Neural progenitor cell (in vitro differentiated cells): ENCODE measurements at regions not wholly inside any gene's neighbourhood (a gene's known extent, or its start where the extent isn't known, plus 50 kb on each side); places are given as distances from the start of the nearest gene placed in this dataset.
A peak's percentile ranks its signal among the peaks of the same experiment; 100 is the strongest.

ENCODE experiments used
- DNase-seq: peaks from one replicate; pipeline ENCODE4 v3.0.0-alpha.2; 2016; ENCODE audit warnings: low spot score
- H2AFZ ChIP-seq: fragments of 200-600 bp; sonication (generic); replicated peaks from 2 replicates; pipeline ENCODE4 v1.6.1; 2016; ENCODE audit warnings: antibody characterized with exemption
- H3F3A ChIP-seq: fragments of 200-600 bp; sonication (generic); 2 replicates; pipeline ENCODE4 v1.6.1; 2016; ENCODE audit warnings: antibody characterized with exemption, low read depth
- H3K27ac ChIP-seq: fragments of 200-600 bp; sonication (generic); 2 replicates; pipeline ENCODE4 v1.5.1; 2016; ENCODE audit warnings: mild to moderate bottlenecking
- H3K27me3 ChIP-seq: fragments of 200-600 bp; sonication (generic); 2 replicates; pipeline ENCODE4 v1.6.1; 2016; ENCODE audit warnings: mild to moderate bottlenecking, moderate library complexity
- H3K36me3 ChIP-seq: fragments of 200-600 bp; sonication (generic); 2 replicates; pipeline ENCODE4 v1.5.1; 2016
- H3K4me1 ChIP-seq: fragments of 200-600 bp; sonication (generic); 2 replicates; pipeline ENCODE4 v1.6.1; 2016; ENCODE audit warnings: mixed run types
- H3K4me2 ChIP-seq: fragments of 200-600 bp; sonication (generic); 2 replicates; pipeline ENCODE4 v1.6.1; 2016
- H3K4me3 ChIP-seq: fragments of 200-600 bp; sonication (generic); 2 replicates; pipeline ENCODE4 v1.5.1; 2016
- H3K79me2 ChIP-seq: fragments of 200-600 bp; sonication (generic); 2 replicates; pipeline ENCODE4 v1.6.1; 2016; ENCODE audit warnings: low read depth
- H3K9ac ChIP-seq: fragments of 200-600 bp; sonication (generic); 2 replicates; pipeline ENCODE4 v1.6.1; 2016
- H3K9me3 ChIP-seq: fragments of 200-600 bp; sonication (generic); 2 replicates; pipeline ENCODE4 v1.5.1; 2016; ENCODE audit warnings: low read depth
- H4K20me1 ChIP-seq: fragments of 200-600 bp; sonication (generic); 2 replicates; pipeline ENCODE4 v1.6.1; 2016; ENCODE audit warnings: low read depth
- H3K27ac Mint-ChIP-seq: 3 replicates; pipeline ENCODE4 v1.8.0; 2021; ENCODE audit warnings: mixed read lengths
- H3K27me3 Mint-ChIP-seq: 2 replicates; pipeline ENCODE4 v1.8.0; 2022; ENCODE audit warnings: low read depth, mild to moderate bottlenecking, inconsistent platforms, moderate library complexity, mixed read lengths; ENCODE audit not compliant: insufficient read depth
- H3K36me3 Mint-ChIP-seq: 3 replicates; pipeline ENCODE4 v1.8.0; 2021; ENCODE audit warnings: mixed read lengths
- H3K4me1 Mint-ChIP-seq: 3 replicates; pipeline ENCODE4 v1.8.0; 2021; ENCODE audit warnings: mixed read lengths
- H3K4me3 Mint-ChIP-seq: 3 replicates; pipeline ENCODE4 v1.8.0; 2021; ENCODE audit warnings: mild to moderate bottlenecking, moderate library complexity, mixed read lengths
- H3K9me3 Mint-ChIP-seq: 3 replicates; pipeline ENCODE4 v1.8.0; 2020; ENCODE audit warnings: mixed read lengths
- EZH2 ChIP-seq: fragments of 200-600 bp; sonication (generic); IDR thresholded peaks from 2 replicates; pipeline ENCODE4 v1.6.1; 2017; ENCODE audit warnings: antibody characterized with exemption, mild to moderate bottlenecking, moderate library complexity
- EZH2phosphoT487 ChIP-seq: fragments of 200-600 bp; sonication (generic); IDR thresholded peaks from 2 replicates; pipeline ENCODE4 v1.6.1; 2017; ENCODE audit warnings: antibody characterized with exemption
- TF ChIP-seq, protein P1 (sequence below): fragments of 200-600 bp; sonication (generic); IDR thresholded peaks from 2 replicates; pipeline ENCODE4 v1.5.1; 2017; ENCODE audit warnings: antibody characterized with exemption, mild to moderate bottlenecking

DNA sequence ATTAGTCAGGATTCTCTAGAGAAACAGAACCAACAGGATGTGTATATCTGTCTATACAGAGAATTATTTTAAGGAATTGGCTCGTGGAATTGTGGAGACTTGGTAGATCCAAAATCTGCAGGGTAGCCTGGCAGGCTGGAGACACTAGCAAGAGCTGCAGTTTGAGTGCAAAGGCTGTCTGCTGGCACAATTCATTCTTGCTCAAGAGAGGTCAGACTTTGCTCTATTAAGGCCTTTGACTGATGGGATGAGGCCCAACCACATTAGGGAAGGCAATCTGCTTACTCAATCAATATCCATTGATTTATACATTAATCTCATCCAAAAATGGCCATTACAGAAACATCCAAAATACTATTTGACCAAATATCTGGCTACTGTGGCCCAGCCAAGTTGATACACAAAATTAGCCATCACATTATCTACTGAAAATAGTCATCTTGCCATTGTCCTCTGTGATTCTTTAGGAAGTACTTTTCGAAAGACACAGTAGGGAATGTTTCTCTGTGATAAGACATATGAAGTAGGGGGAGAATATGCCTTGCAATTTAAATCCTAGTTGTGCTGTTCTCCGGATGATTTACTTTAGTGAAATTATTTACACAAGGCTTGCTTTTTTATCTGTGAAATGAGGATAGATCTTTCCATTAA, 873.8 kb downstream of the ROBO2 start:
- H3K4me1 ChIP-seq: peaks cover 12% of the 10 kb centered on the region
- H3K27me3 ChIP-seq: no peaks in the 10 kb centered on the region
- H3K27me3 Mint-ChIP-seq: no peaks in the 10 kb centered on the region
- TF ChIP-seq, protein P1, sequence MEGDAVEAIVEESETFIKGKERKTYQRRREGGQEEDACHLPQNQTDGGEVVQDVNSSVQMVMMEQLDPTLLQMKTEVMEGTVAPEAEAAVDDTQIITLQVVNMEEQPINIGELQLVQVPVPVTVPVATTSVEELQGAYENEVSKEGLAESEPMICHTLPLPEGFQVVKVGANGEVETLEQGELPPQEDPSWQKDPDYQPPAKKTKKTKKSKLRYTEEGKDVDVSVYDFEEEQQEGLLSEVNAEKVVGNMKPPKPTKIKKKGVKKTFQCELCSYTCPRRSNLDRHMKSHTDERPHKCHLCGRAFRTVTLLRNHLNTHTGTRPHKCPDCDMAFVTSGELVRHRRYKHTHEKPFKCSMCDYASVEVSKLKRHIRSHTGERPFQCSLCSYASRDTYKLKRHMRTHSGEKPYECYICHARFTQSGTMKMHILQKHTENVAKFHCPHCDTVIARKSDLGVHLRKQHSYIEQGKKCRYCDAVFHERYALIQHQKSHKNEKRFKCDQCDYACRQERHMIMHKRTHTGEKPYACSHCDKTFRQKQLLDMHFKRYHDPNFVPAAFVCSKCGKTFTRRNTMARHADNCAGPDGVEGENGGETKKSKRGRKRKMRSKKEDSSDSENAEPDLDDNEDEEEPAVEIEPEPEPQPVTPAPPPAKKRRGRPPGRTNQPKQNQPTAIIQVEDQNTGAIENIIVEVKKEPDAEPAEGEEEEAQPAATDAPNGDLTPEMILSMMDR: no peak
- TF ChIP-seq EZH2phosphoT487: no peak
- no peak for TF ChIP-seq EZH2
- H3F3A ChIP-seq: no peaks in the 10 kb centered on the region
- H3K4me3 ChIP-seq: no peak overlapping the region
- H3K4me1 Mint-ChIP-seq: no peaks in the 10 kb centered on the region
- H3K27ac Mint-ChIP-seq: no peak overlapping the region
- peaks cover 2% of the 10 kb centered on the region for H3K9me3 Mint-ChIP-seq
- H3K27ac ChIP-seq: no peak overlapping the region
- no peak for DNase-seq
- no peaks in the 10 kb centered on the region for H4K20me1 ChIP-seq
- H3K9ac ChIP-seq: no peak overlapping the region
- no peak overlapping the region for H3K4me3 Mint-ChIP-seq
- H3K36me3 ChIP-seq: no peaks in the 10 kb centered on the region
- no peaks in the 10 kb centered on the region for H3K36me3 Mint-ChIP-seq
- no peak overlapping the region for H2AFZ ChIP-seq
- no peaks in the 10 kb centered on the region for H3K79me2 ChIP-seq
- no peak overlapping the region for H3K4me2 ChIP-seq
- no peaks in the 10 kb centered on the region for H3K9me3 ChIP-seq

DNA sequence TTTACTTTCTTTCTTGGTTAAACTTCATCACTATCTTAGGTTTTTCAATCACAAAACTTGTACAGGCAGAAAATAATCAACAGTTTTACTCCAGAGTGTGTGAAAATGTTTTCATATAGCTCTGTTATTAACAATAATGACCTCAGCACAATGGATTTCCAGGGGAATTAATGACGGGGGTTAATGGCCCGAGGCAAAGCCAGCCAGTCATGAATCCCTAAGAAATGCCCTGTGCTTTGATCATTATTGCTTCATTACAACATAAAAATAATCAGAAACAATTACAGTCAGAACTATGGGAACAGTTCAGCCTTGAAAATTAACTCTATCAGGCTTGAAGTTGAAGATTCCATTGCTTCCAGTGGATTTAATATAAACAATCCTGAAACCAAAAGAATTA, 875.4 kb downstream of the ROBO2 start:
- Histone ChIP-seq H3K36me3 (no peaks in the 10 kb centered on the region), H3K4me2 (no peak overlapping the region), H3K9me3 (no peaks in the 10 kb centered on the region), H3K27me3 (no peaks in the 10 kb centered on the region), H3K79me2 (no peaks in the 10 kb centered on the region), H2AFZ (no peak overlapping the region), H3K4me3 (no peak overlapping the region), H3K27ac (no peak overlapping the region), H4K20me1 (no peaks in the 10 kb centered on the region), H3F3A (no peaks in the 10 kb centered on the region), H3K4me1 (peaks cover 12% of the 10 kb centered on the region), H3K9ac (no peak overlapping the region)
- H3K4me3 Mint-ChIP-seq: no peak overlapping the region
- no peaks in the 10 kb centered on the region for H3K4me1 Mint-ChIP-seq
- no peaks in the 10 kb centered on the region for H3K27me3 Mint-ChIP-seq
- TF ChIP-seq, protein P1: no peak
- TF ChIP-seq EZH2phosphoT487 (no peak), EZH2 (no peak)
- H3K27ac Mint-ChIP-seq: no peak overlapping the region
- DNase-seq: no peak
- peaks cover 5% of the 10 kb centered on the region for H3K9me3 Mint-ChIP-seq
- H3K36me3 Mint-ChIP-seq: no peaks in the 10 kb centered on the region

DNA sequence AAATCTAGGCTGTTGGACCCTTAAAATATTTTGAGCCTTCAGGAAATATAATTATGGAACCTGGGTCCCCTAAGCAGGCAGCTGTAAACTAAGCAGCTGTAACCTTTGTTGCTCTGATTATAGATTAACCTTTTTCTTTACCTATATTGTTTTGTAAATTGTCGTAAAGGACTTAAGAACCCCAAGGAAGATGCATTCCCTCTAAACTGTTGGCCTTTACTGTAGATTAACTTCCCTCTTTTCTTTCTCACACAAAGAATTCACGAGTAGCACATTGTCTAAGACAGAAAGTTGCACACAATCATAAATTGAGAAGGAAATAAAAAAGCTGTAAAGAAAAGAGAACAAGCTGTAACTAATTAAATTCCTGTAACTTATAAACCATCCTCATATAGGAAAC, 877.3 kb downstream of the ROBO2 start:
- peak overlapping the region; percentile 16 for H3K4me2 ChIP-seq
- H3K4me3 Mint-ChIP-seq: no peak overlapping the region
- no peaks in the 10 kb centered on the region for H3K36me3 Mint-ChIP-seq
- no peak overlapping the region for H3K9ac ChIP-seq
- H3K9me3 ChIP-seq: no peaks in the 10 kb centered on the region
- peak overlapping the region; percentile 61 for H3K27ac ChIP-seq
- H3K27me3 Mint-ChIP-seq: no peaks in the 10 kb centered on the region
- no peaks in the 10 kb centered on the region for H3K79me2 ChIP-seq
- peaks cover 12% of the 10 kb centered on the region for H3F3A ChIP-seq
- TF ChIP-seq EZH2phosphoT487 (no peak), EZH2 (no peak)
- TF ChIP-seq, protein P1: no peak
- H3K9me3 Mint-ChIP-seq: peaks cover 11% of the 10 kb centered on the region
- no peaks in the 10 kb centered on the region for H3K36me3 ChIP-seq
- no peaks in the 10 kb centered on the region for H3K27me3 ChIP-seq
- H4K20me1 ChIP-seq: no peaks in the 10 kb centered on the region
- peak; percentile 4 for DNase-seq
- H2AFZ ChIP-seq: peak overlapping the region; percentile 59
- no peaks in the 10 kb centered on the region for H3K4me1 Mint-ChIP-seq
- peaks cover 12% of the 10 kb centered on the region for H3K4me1 ChIP-seq
- H3K27ac Mint-ChIP-seq: no peak overlapping the region
- H3K4me3 ChIP-seq: no peak overlapping the region
